Retinal pigment epithelial cell (primary cell): ENCODE measurements at regions not wholly inside any gene's neighbourhood (a gene's known extent, or its start where the extent isn't known, plus 50 kb on each side); places are given as distances from the start of the nearest gene placed in this dataset.

ENCODE experiments used
- DNase-seq: peaks from one replicate; pipeline ENCODE4 v3.0.0-alpha.2; 2010; ENCODE audit warnings: low read depth
- H3K4me3 ChIP-seq: 2 replicates; pipeline ENCODE4 v1.5.1; 2011; ENCODE audit warnings: mild to moderate bottlenecking, low read length, control low read depth, moderate library complexity
- CTCF ChIP-seq: conservative IDR thresholded peaks from 2 replicates; pipeline ENCODE4 v1.5.1; 2011; ENCODE audit warnings: low read depth, low read length, control low read depth, inconsistent platforms

GRCh38 chr21:35298757-35299156 is 249.7 kb upstream of the RUNX1 start:
- DNase-seq: no peak
- TF ChIP-seq CTCF: no peak

GRCh38 chr21:35297665-35298064 is 248.6 kb upstream of the RUNX1 start:
- no peak for TF ChIP-seq CTCF
- no peak overlapping the region for H3K4me3 ChIP-seq
- no peak for DNase-seq

More at GRCh38 chr21:35298757-35299156, 249.7 kb upstream of the RUNX1 start:
- no peak overlapping the region for H3K4me3 ChIP-seq

GRCh38 chr21:35294231-35294898 is 245.3 kb upstream of the RUNX1 start:
- H3K4me3 ChIP-seq: no peak overlapping the region
- no peak for TF ChIP-seq CTCF
- DNase-seq: peak; percentile 58

GRCh38 chr21:35291973-35292627 is 243.0 kb upstream of the RUNX1 start:
- TF ChIP-seq CTCF: no peak
- no peak overlapping the region for H3K4me3 ChIP-seq
- no peak for DNase-seq

- no peak for TF ChIP-seq CTCF
- no peak overlapping the region for H3K4me3 ChIP-seq
- no peak for DNase-seq
Measured at GRCh38 chr21:35291034-35291433, 241.9 kb upstream of the RUNX1 start.

- no peak overlapping the region for H3K4me3 ChIP-seq
- TF ChIP-seq CTCF: no peak
- DNase-seq: no peak
Measured at GRCh38 chr21:35288238-35288637, 239.1 kb upstream of the RUNX1 start.

- H3K4me3 ChIP-seq: no peak overlapping the region
- no peak for DNase-seq
- TF ChIP-seq CTCF: no peak
Measured at GRCh38 chr21:35284199-35284598, 235.1 kb upstream of the RUNX1 start.
